ENCODE measurements at regions not wholly inside any gene's neighbourhood (a gene's known extent, or its start where the extent isn't known, plus 50 kb on each side); places are given as distances from the start of the nearest gene placed in this dataset.
A peak's percentile ranks its signal among the peaks of the same experiment; 100 is the strongest.

DNA sequence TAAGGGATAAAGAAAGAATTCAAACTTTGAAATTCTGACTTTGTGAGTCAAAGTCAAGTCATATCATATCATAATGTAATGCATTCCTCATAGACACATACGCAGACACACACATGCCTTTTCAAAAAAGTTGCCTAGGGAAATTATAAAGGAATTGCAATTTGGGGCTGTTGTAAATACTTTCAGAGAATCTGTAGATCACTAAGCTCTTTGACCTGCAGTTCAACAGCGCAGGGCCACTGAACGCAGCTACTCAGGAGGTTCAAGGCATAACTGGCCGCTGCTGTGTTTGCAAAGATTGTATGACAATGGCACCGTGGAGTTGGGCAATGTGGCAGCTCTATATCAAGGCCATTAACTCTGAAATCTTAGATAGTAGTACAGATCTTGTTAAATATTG is 188.4 kb upstream of the THRB start:
- H3K4me3 ChIP-seq (ENCODE audit: low read depth, low read length), result no peak overlapping the region
- no peaks in the 10 kb centered on the region; the same call in 1 of the 2 replicates for H3K4me1 ChIP-seq (ENCODE audit: control insufficient read depth, insufficient read depth, low read length)
- ChIA-PET POLR2A (no interaction called here), CTCF (interaction anchor here (0.6 to 2.3 kb wide), 13 partner anchors 15 to 912 kb away, joined by 3 to 12 read pairs (median 5); no protein-coding TSS in a partner anchor)
- no peak overlapping the region for H3K27ac ChIP-seq (ENCODE audit: extremely low read depth, low read depth, low read length)
- TF ChIP-seq ZNF529 (tag by site-specific recombination; IDR thresholded peaks at IDR 0.05; ENCODE audit: insufficient replicate concordance), result no peak
- no peak for TF ChIP-seq ZNF114 (tag by site-specific recombination; IDR thresholded peaks at IDR 0.05)
- TF ChIP-seq ZNF518A (tag by site-specific recombination; conservative IDR thresholded peaks at IDR 0.05; ENCODE audit: low read depth), result no peak
- TF ChIP-seq, protein P1, sequence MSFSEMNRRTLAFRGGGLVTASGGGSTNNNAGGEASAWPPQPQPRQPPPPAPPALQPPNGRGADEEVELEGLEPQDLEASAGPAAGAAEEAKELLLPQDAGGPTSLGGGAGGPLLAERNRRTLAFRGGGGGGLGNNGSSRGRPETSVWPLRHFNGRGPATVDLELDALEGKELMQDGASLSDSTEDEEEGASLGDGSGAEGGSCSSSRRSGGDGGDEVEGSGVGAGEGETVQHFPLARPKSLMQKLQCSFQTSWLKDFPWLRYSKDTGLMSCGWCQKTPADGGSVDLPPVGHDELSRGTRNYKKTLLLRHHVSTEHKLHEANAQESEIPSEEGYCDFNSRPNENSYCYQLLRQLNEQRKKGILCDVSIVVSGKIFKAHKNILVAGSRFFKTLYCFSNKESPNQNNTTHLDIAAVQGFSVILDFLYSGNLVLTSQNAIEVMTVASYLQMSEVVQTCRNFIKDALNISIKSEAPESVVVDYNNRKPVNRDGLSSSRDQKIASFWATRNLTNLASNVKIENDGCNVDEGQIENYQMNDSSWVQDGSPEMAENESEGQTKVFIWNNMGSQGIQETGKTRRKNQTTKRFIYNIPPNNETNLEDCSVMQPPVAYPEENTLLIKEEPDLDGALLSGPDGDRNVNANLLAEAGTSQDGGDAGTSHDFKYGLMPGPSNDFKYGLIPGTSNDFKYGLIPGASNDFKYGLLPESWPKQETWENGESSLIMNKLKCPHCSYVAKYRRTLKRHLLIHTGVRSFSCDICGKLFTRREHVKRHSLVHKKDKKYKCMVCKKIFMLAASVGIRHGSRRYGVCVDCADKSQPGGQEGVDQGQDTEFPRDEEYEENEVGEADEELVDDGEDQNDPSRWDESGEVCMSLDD (tag by site-specific recombination; IDR thresholded peaks at IDR 0.05), result no peak
- TF ChIP-seq ZNF654 (tag by site-specific recombination; IDR thresholded peaks at IDR 0.05; ENCODE audit: low read depth), result no peak
- no peak for TF ChIP-seq MZF1 (tag by site-specific recombination; IDR thresholded peaks at IDR 0.05; ENCODE audit: borderline replicate concordance)
- TF ChIP-seq ZNF366 (tag by site-specific recombination; conservative IDR thresholded peaks at IDR 0.05), result no peak
- no peak for TF ChIP-seq ZNF324 (tag by site-specific recombination; IDR thresholded peaks at IDR 0.05)
- no peak for TF ChIP-seq SP3 (tag by site-specific recombination; IDR thresholded peaks at IDR 0.05)
- H3K9me3 ChIP-seq (ENCODE audit: control insufficient read depth, insufficient read depth, low read depth, low read length), result no peaks in the 10 kb centered on the region
- no peaks in the 10 kb centered on the region for H3K36me3 ChIP-seq (ENCODE audit: control insufficient read depth in 2 of 2, insufficient read depth in 1 of 2, low read length in 2 of 2)

GRCh38 chr3:24683633-24684384 is 189.2 kb upstream of the THRB start:
- H3K27ac ChIP-seq (ENCODE audit: extremely low read depth, low read depth, low read length), result no peak overlapping the region
- CTCF ChIA-PET, result interaction anchor here (0.6 to 2.3 kb wide), 14 partner anchors 16 to 687 kb away, joined by 3 to 12 read pairs (median 4); no protein-coding TSS in a partner anchor
- H3K36me3 ChIP-seq (ENCODE audit: control insufficient read depth in 2 of 2, insufficient read depth in 1 of 2, low read length in 2 of 2), result no peaks in the 10 kb centered on the region
- no peaks in the 10 kb centered on the region; the same call in 1 of the 2 replicates for H3K4me1 ChIP-seq (ENCODE audit: control insufficient read depth, insufficient read depth, low read length)
- H3K4me3 ChIP-seq (ENCODE audit: low read depth, low read length), result no peak overlapping the region
- POLR2A ChIA-PET, result no interaction called here
- H3K9me3 ChIP-seq (ENCODE audit: control insufficient read depth, insufficient read depth, low read depth, low read length), result no peaks in the 10 kb centered on the region
- TF ChIP-seq ZNF157 (tag by site-specific recombination; IDR thresholded peaks at IDR 0.05), result no peak
- 0 out of 2 replicates have a peak, but pooled peaks have one; percentile 40 for TF ChIP-seq ZFP69B (tag by site-specific recombination; IDR thresholded peaks at IDR 0.05)
- TF ChIP-seq ZSCAN30 (tag by site-specific recombination; IDR thresholded peaks at IDR 0.05), result 0 out of 2 replicates have a peak, but pooled peaks have one; percentile 16
- TF ChIP-seq CTCF (tag by site-specific recombination; IDR thresholded peaks at IDR 0.05), result peak; percentile 64; the same call in 1 of the 2 replicates
- no peak for TF ChIP-seq ZNF112 (tag by site-specific recombination; IDR thresholded peaks at IDR 0.05)
- TF ChIP-seq GLIS2 (tag by site-specific recombination; IDR thresholded peaks at IDR 0.05), result 0 out of 2 replicates have a peak, but pooled peaks have one; percentile 13
- TF ChIP-seq ZNF654 (tag by site-specific recombination; IDR thresholded peaks at IDR 0.05; ENCODE audit: low read depth), result peak; percentile 94
- 0 out of 2 replicates have a peak, but pooled peaks have one; percentile 14 for TF ChIP-seq ZNF660 (tag by site-specific recombination; IDR thresholded peaks at IDR 0.05)
- TF ChIP-seq PRDM6 (tag by site-specific recombination; IDR thresholded peaks at IDR 0.05), result peak; percentile 65
- peak; percentile 49; the same call in 1 of the 2 replicates for TF ChIP-seq FEZF1 (tag by site-specific recombination; IDR thresholded peaks at IDR 0.05)
- TF ChIP-seq ZBTB17 (tag by site-specific recombination; IDR thresholded peaks at IDR 0.05), result peak; percentile 62
- no peak for TF ChIP-seq GLI2 (tag by site-specific recombination; IDR thresholded peaks at IDR 0.05; ENCODE audit: borderline replicate concordance, low read depth)
- peak; percentile 13; the same call in 1 of the 2 replicates for TF ChIP-seq ZNF184 (tag by site-specific recombination; IDR thresholded peaks at IDR 0.05)

Data from HEK293 (cell line).